ENCODE measurements at regions not wholly inside any gene's neighbourhood (a gene's known extent, or its start where the extent isn't known, plus 50 kb on each side); places are given as distances from the start of the nearest gene placed in this dataset.

GRCh38 chr4:100827756-100828155, 309.9 kb upstream of the EMCN start:
- TF ChIP-seq POLR2AphosphoS5 (IDR thresholded peaks at IDR 0.05; ENCODE audit: low read depth, low read length) (no peak), CTCF (IDR thresholded peaks at IDR 0.05 in 2 of 3, conservative IDR thresholded peaks at IDR 0.05 in 1 of 3; ENCODE audit: borderline replicate concordance in 1 of 3, insufficient read depth in 1 of 3, low read depth in 2 of 3, low read length in 2 of 3) (no peak), YY1 (IDR thresholded peaks at IDR 0.05; ENCODE audit: extremely low read depth, insufficient replicate concordance, low read depth, low read length) (no peak), EZH2 (IDR thresholded peaks at IDR 0.05) (no peak)
